NCI-H1417 (cell line): ENCODE measurements at regions not wholly inside any gene's neighbourhood (a gene's known extent, or its start where the extent isn't known, plus 50 kb on each side); places are given as distances from the start of the nearest gene placed in this dataset.
A peak's percentile ranks its signal among the peaks of the same experiment; 100 is the strongest.

Experiments
- DNase-seq, 3 experiments: peaks; one replicate each; lab custom pipeline; 2025; lab: John Stamatoyannopoulos, UW

GRCh38 chr2:103810875-103811274, 1043.0 kb upstream of the POU3F3 start:
- no peak for DNase-seq

- no peak for DNase-seq
Observed at GRCh38 chr2:103814016-103814415, 1039.9 kb upstream of the POU3F3 start.

- no peak for DNase-seq
Observed at GRCh38 chr2:103815731-103816130, 1038.2 kb upstream of the POU3F3 start.

- no peak for DNase-seq
Observed at GRCh38 chr2:103817746-103818145, 1036.2 kb upstream of the POU3F3 start.

- no peak for DNase-seq
Observed at GRCh38 chr2:103818176-103818575, 1035.7 kb upstream of the POU3F3 start.

- no peak for DNase-seq
Observed at GRCh38 chr2:103819599-103819998, 1034.3 kb upstream of the POU3F3 start.

GRCh38 chr2:103823847-103824246, 1030.1 kb upstream of the POU3F3 start:
- DNase-seq, result peak; percentile 0 to 86 (median 26)

- no peak for DNase-seq
Observed at GRCh38 chr2:103847276-103847675, 1006.6 kb upstream of the POU3F3 start.

- no peak for DNase-seq
Observed at GRCh38 chr2:103859238-103859637, 994.7 kb upstream of the POU3F3 start.

GRCh38 chr2:103860016-103860415, 993.9 kb upstream of the POU3F3 start:
- no peak for DNase-seq

- no peak for DNase-seq
Observed at GRCh38 chr2:103868396-103868795, 985.5 kb upstream of the POU3F3 start.

GRCh38 chr2:103873716-103874351, 980.1 kb upstream of the POU3F3 start:
- DNase-seq, result no peak

- DNase-seq, result no peak
Observed at GRCh38 chr2:103875131-103875530, 978.8 kb upstream of the POU3F3 start.

- no peak for DNase-seq
Observed at GRCh38 chr2:103875531-103875930, 978.4 kb upstream of the POU3F3 start.

GRCh38 chr2:103876611-103877010, 977.3 kb upstream of the POU3F3 start:
- no peak for DNase-seq

GRCh38 chr2:103879101-103879500, 974.8 kb upstream of the POU3F3 start:
- DNase-seq, result no peak

- peak in 2 of 3 experiments; percentile 14 to 82 for DNase-seq
Observed at GRCh38 chr2:103880081-103880834, 973.7 kb upstream of the POU3F3 start.

GRCh38 chr2:103887625-103888024, 966.3 kb upstream of the POU3F3 start:
- DNase-seq, result no peak

GRCh38 chr2:103896182-103896581, 957.7 kb upstream of the POU3F3 start:
- DNase-seq, result no peak

- no peak for DNase-seq
Observed at GRCh38 chr2:103898561-103898960, 955.4 kb upstream of the POU3F3 start.

GRCh38 chr2:103902347-103902746, 951.6 kb upstream of the POU3F3 start:
- no peak for DNase-seq

- DNase-seq, result no peak
Observed at GRCh38 chr2:103921161-103921560, 932.8 kb upstream of the POU3F3 start.

GRCh38 chr2:103942199-103942598, 911.7 kb upstream of the POU3F3 start:
- DNase-seq, result no peak

- no peak for DNase-seq
Observed at GRCh38 chr2:103945083-103945482, 908.8 kb upstream of the POU3F3 start.
